SJSA1 (cell line): ENCODE measurements at regions not wholly inside any gene's neighbourhood (a gene's known extent, or its start where the extent isn't known, plus 50 kb on each side); places are given as distances from the start of the nearest gene placed in this dataset.
"Not testable (repeated sequence)": the region's sequence is repeated elsewhere in the genome, so short reads cannot be mapped to it uniquely, and the experiment has no call there.

ENCODE experiments used
- DNase-seq, 2 experiments: peaks; one replicate each; pipeline ENCODE4 v3.0.0-alpha.2; 2015 to 2020; ENCODE audit warnings: low spot score in 2 of 2, low read depth in 1 of 2
- H3K27ac ChIP-seq: fragments of 250-450 bp; sonication (Bioruptor Pico); 2 replicates; pipeline ENCODE4 v1.5.1; 2020; ENCODE audit warnings: mild to moderate bottlenecking, moderate library complexity
- H3K27me3 ChIP-seq: fragments of 250-450 bp; sonication (Bioruptor Pico); replicated peaks from 2 replicates; pipeline ENCODE4 v1.5.1; 2020; ENCODE audit warnings: mild to moderate bottlenecking, moderate library complexity
- H3K36me3 ChIP-seq: fragments of 250-450 bp; sonication (Bioruptor Pico); 2 replicates; pipeline ENCODE4 v1.5.1; 2020; ENCODE audit warnings: mild to moderate bottlenecking
- H3K4me1 ChIP-seq: fragments of 250-450 bp; sonication (Bioruptor Pico); replicated peaks from 2 replicates; pipeline ENCODE4 v1.6.1; 2021; ENCODE audit warnings: mild to moderate bottlenecking
- H3K4me3 ChIP-seq: fragments of 250-450 bp; sonication (Bioruptor Pico); 2 replicates; pipeline ENCODE4 v1.5.1; 2020; ENCODE audit warnings: mild to moderate bottlenecking
- H3K9me3 ChIP-seq: fragments of 250-450 bp; sonication (Bioruptor Pico); replicated peaks from 2 replicates; pipeline ENCODE4 v1.5.1; 2020; ENCODE audit warnings: mild to moderate bottlenecking

DNA sequence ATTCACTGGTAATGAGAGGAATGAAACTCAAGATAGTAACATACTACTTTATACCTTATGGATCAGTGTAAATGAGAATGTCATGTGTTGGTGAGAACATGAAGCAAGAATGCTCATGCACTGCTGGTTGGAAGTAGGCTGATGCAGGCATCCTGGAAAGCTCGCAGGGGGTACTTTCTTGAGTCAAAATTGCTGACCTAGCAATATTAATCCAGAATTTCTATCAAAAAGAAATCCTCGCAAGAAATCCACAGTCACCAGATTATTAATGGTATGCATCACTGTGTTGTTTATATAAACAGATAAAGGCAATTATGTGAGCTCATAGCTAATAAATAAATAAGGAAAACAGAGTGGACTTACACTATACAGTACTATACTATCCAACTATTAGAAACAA lies 713.7 kb upstream of the PKDCC start:
- Histone ChIP-seq H3K36me3 (no peaks in the 10 kb centered on the region), H3K27ac (no peak overlapping the region), H3K27me3 (no peaks in the 10 kb centered on the region), H3K4me3 (no peak overlapping the region), H3K4me1 (no peaks in the 10 kb centered on the region), H3K9me3 (no peaks in the 10 kb centered on the region)
- no peak for DNase-seq

DNA sequence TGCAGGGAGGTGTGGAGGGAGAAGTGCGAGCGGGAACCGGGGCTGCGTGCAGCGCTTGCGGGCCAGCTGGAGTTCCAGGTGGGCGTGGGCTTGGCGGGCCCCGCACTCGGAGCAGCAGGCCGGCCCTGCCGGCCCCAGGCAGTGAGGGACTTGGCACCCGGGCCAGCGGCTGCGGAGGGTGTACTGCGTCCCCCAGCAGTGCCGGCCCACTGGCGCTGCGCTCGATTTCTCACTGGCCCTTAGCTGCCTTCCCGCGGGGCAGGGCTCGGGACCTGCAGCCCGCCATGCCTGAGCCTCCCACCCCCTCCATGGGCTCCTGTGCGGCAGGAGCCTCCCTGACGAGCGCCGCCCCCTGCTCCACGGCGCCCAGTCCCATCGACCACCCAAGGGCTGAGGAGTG lies 712.2 kb upstream of the PKDCC start:
- H3K27me3 ChIP-seq, H3K36me3 ChIP-seq: not testable (repeated sequence)

DNA sequence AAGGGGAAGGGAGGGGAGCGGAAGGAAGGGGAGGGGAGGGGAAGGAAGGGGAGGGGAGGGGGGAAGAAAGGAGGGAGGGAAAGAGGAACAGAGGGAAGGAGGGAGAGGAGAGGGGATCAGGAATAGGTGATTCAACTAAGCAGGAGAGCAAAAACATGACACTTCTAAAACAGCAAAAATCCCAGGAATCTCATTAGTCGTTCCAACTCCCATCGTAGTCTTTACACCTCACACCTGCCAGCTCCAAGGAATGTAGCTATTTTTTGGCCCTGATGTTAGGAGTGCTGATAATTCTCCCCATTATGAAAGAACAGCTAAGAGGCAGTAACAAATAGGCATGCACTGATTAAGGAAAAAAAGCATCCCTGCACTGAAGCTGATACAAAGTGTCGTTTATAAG lies 709.9 kb upstream of the PKDCC start:
- DNase-seq: no peak
- H3K36me3 ChIP-seq: no peaks in the 10 kb centered on the region
- H3K27me3 ChIP-seq: no peaks in the 10 kb centered on the region
- no peak overlapping the region for H3K27ac ChIP-seq
- H3K4me3 ChIP-seq: no peak overlapping the region
- no peaks in the 10 kb centered on the region for H3K9me3 ChIP-seq
- H3K4me1 ChIP-seq: no peaks in the 10 kb centered on the region

More for the DNA sequence above, 712.2 kb upstream of the PKDCC start:
- not testable (repeated sequence) for H3K27ac ChIP-seq, DNase-seq, H3K4me1 ChIP-seq, H3K9me3 ChIP-seq, H3K4me3 ChIP-seq

DNA sequence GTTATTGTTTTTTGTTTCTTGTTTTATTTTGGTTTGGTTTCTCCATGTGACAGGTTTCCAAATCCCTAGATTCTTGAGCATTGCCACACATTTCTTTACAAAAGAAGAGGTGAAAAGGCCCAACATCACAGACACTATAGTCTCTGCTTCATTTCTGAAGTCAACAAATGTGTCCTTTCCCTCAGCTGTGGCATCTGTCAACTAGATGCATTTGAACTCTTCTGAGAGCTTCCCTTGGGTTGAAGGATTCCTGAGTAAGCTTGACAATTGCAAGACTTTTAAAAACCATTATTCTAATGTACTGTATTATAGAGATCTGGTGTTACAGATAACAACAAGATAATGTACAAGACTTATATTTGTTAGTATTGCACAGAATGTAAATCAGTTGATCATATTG lies 703.3 kb upstream of the PKDCC start:
- H3K36me3 ChIP-seq: no peaks in the 10 kb centered on the region
- no peaks in the 10 kb centered on the region for H3K9me3 ChIP-seq
- DNase-seq: no peak
- H3K4me3 ChIP-seq: no peak overlapping the region
- no peaks in the 10 kb centered on the region for H3K4me1 ChIP-seq
- no peak overlapping the region for H3K27ac ChIP-seq
- no peaks in the 10 kb centered on the region for H3K27me3 ChIP-seq

DNA sequence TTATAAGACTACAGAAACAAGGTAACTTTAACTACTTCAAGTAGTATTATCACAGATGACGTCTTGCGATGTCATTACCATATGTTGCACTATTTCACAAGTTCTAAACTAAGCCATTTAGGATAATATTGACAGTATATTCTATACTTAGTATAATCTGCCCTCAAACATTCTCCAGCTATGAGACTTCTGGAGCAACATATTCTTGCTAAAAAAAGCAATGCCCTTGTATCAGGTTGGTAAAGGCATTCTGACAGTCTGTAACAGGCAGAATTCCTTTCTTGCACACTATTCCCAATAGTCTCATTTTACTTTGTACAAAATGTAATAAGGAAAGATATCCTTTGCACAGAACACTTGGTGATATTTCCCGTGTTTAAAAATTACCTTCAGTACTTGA lies 694.8 kb upstream of the PKDCC start:
- H3K4me1 ChIP-seq: no peaks in the 10 kb centered on the region
- DNase-seq: no peak
- no peak overlapping the region for H3K27ac ChIP-seq
- no peaks in the 10 kb centered on the region for H3K9me3 ChIP-seq
- H3K27me3 ChIP-seq: peaks cover 15% of the 10 kb centered on the region
- no peak overlapping the region for H3K4me3 ChIP-seq
- no peaks in the 10 kb centered on the region for H3K36me3 ChIP-seq

DNA sequence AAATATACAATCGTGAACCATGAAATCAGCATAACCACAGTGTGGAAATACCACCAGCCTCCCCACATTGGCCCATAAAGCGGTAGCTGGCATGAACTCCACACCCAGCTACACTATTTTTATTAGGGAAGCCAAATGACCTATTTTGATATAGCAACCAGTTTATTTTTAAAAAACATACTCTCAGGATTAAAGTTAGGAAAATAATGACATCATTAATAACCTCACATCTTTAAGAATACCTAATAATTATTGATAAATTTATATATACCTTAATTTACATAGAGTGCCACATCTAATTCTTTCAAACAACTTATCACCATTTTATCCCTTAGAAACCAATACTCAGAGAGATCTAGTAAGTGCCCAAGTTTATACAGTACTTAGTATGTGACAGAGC lies 692.0 kb upstream of the PKDCC start:
- Histone ChIP-seq H3K9me3 (no peaks in the 10 kb centered on the region), H3K36me3 (no peaks in the 10 kb centered on the region), H3K27me3 (peaks cover 15% of the 10 kb centered on the region), H3K27ac (no peak overlapping the region), H3K4me3 (no peak overlapping the region), H3K4me1 (no peaks in the 10 kb centered on the region)
- DNase-seq: no peak

DNA sequence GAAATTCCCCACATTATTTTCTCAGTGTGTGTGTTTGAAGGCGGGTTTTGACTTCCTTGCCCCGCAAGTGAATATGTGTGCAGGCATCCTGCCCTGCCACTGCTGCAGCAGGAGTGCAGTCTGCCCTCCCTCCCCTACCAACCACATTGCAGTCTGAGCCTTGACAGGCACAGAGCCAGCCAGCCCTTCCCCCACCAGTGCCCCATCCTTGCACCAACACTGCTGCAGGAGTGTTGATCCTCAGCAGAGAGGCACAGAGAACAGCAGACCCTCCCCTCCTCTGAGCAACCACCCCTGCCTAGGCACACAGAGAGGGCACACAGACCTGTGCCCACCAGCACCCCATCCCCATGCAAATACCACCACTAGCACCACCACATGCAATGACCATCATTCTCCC lies 683.0 kb upstream of the PKDCC start:
- Histone ChIP-seq H3K4me1 (no peaks in the 10 kb centered on the region), H3K27ac (no peak overlapping the region), H3K36me3 (no peaks in the 10 kb centered on the region), H3K4me3 (no peak overlapping the region), H3K27me3 (no peaks in the 10 kb centered on the region), H3K9me3 (no peaks in the 10 kb centered on the region)
- DNase-seq: no peak

DNA sequence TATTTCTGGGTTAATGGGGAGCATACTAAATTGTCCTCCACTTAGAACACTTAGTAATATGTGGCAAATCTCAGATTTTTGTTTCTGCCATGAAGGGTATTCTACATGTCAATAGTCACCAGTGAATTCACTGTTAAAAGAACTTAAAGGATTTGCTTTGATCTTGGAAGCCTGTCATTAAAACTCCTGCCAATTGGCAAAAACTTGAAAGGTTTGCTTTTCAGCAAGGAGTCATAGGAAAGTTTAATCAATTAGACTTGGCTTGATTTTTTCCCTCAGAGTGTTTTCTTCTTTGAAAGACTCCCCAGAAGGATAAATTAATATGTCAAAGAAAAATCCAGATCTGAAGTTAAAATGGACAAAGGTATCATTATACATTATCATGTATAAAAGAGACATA lies 671.9 kb upstream of the PKDCC start:
- Histone ChIP-seq H3K27ac (no peak overlapping the region), H3K4me1 (no peaks in the 10 kb centered on the region), H3K9me3 (no peaks in the 10 kb centered on the region), H3K27me3 (no peaks in the 10 kb centered on the region; the same call in 1 of the 2 replicates), H3K4me3 (no peak overlapping the region), H3K36me3 (no peaks in the 10 kb centered on the region)
- no peak for DNase-seq

DNA sequence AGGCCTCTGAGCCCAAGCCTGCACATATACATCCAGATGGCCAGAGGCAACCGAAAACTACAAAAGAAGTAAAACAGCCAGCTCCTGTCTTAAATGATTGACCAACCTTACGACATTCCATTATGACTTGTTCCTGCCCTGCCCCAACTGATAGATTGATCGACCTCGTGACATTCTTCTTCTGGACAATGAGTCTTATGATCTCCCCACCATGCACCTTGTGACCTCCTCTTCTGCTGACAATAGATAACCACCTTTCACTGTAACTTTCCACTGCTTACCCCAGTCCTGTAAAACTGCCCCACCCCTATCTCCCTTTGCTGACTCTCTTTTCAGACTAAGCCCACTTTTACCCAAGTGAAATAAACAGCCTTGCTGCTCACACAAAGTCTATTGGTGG lies 670.0 kb upstream of the PKDCC start:
- H3K27ac ChIP-seq: no peak overlapping the region
- no peak overlapping the region for H3K4me3 ChIP-seq
- no peaks in the 10 kb centered on the region; the same call in 1 of the 2 replicates for H3K27me3 ChIP-seq
- no peak for DNase-seq
- no peaks in the 10 kb centered on the region for H3K4me1 ChIP-seq
- H3K9me3 ChIP-seq: no peaks in the 10 kb centered on the region
- no peaks in the 10 kb centered on the region for H3K36me3 ChIP-seq

DNA sequence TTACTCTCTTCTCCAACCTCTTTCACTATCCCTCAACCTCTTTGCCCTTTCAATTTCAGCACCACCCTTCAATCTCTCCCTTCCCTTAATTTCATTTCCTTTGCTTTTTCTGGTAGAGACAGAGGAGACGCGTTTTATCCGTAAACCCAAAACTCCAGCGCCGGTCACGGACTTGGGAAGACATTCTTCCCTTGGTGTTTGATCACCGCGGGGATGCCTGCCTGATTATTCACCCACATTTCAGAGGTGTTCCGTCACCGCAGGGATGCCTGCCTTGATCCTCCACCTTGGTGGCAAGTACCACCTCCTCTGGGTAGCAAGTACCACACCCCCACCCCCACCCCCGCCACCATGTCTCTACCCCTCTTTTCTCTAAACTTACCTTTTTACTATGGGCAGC lies 669.4 kb upstream of the PKDCC start:
- no peak overlapping the region for H3K4me3 ChIP-seq

DNA sequence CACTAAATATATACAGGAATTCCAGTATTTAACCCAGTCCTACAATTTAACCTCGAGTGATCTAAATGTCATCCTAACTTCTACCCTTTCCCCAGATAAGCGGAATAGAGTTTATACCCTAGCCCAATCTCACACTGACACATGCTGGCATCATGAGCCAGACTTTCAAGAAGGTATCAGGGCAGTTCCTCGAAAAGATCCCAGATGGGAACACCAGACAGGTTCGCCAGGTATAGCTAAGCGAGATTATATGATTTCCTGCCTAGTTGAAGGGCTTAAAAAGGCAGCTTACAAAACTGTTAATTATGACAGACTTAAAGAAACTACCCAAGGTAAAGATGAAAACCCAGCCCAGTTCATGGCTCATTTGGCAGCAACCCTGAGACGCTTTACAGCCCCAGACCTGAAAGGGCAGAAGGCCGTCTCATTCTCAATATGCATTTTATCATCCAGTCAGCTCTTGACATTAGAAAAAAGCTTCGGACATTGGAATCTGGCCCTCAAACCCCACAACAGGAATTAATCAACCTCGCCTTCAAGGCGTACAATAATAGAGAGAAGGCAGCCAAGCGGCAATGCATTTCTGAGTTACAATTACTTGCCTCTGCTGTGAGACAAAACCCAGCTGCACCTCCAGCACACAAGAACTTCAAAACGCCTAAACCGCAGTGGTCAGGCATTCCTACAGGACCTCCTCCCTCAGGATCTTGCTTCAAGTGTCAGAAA lies 668.2 kb upstream of the PKDCC start:
- no peak for DNase-seq

More for the DNA sequence above, 669.4 kb upstream of the PKDCC start:
- H3K9me3 ChIP-seq: no peaks in the 10 kb centered on the region
- no peak overlapping the region for H3K27ac ChIP-seq
- no peaks in the 10 kb centered on the region for H3K4me1 ChIP-seq
- DNase-seq: no peak
- no peaks in the 10 kb centered on the region; the same call in 1 of the 2 replicates for H3K27me3 ChIP-seq
- H3K36me3 ChIP-seq: no peaks in the 10 kb centered on the region

DNA sequence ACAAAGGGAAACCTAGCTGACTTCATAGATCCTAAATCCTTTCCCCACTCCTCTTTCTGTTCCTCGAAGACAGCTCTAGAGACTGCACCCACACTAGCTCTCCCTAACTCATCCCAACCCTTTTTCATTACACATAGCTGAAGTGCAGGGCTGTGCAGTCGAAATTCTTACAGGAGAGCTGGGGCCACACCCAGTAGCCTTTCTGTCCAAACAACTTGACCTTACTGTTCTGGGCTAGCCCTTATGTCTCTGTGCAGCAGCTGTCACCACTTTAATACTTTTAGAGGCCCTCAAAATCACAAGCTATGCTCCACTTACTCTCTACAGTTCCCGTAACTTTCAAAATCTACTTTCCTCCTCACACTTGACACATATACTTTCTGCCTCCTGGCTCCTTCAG lies 666.1 kb upstream of the PKDCC start:
- Histone ChIP-seq H3K9me3 (no peaks in the 10 kb centered on the region), H3K4me3 (no peak overlapping the region)

More for the DNA sequence above, 668.2 kb upstream of the PKDCC start:
- Histone ChIP-seq H3K36me3 (no peaks in the 10 kb centered on the region), H3K9me3 (no peaks in the 10 kb centered on the region), H3K27me3 (no peaks in the 10 kb centered on the region; the same call in 1 of the 2 replicates), H3K27ac (no peak overlapping the region), H3K4me3 (no peak overlapping the region), H3K4me1 (no peaks in the 10 kb centered on the region)

DNA sequence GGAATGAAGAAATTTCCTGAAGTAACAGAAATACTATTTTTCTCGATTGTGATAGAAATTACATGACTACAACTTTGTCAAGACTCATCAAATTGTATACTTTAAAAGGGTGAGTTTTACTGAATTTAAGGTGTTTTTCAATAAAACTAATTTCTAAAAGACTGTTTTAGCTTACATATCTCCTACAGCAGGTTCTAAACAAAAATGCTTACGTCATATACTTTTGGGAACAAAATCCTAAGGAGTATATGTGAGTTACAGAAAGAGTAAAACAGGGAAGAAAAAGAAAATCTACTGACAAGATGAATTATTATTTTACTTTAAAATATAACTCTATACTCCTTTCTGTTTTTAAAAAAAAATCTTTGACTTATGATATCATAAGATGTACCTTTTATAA lies 660.3 kb upstream of the PKDCC start:
- no peak for DNase-seq
- Histone ChIP-seq H3K9me3 (no peaks in the 10 kb centered on the region), H3K27me3 (no peaks in the 10 kb centered on the region; the same call in 1 of the 2 replicates), H3K4me1 (no peaks in the 10 kb centered on the region), H3K27ac (no peak overlapping the region), H3K4me3 (no peak overlapping the region), H3K36me3 (no peaks in the 10 kb centered on the region)

More for the DNA sequence above, 666.1 kb upstream of the PKDCC start:
- no peaks in the 10 kb centered on the region; the same call in 1 of the 2 replicates for H3K27me3 ChIP-seq
- no peaks in the 10 kb centered on the region for H3K4me1 ChIP-seq
- H3K27ac ChIP-seq: no peak overlapping the region
- H3K36me3 ChIP-seq: no peaks in the 10 kb centered on the region
- DNase-seq: no peak

DNA sequence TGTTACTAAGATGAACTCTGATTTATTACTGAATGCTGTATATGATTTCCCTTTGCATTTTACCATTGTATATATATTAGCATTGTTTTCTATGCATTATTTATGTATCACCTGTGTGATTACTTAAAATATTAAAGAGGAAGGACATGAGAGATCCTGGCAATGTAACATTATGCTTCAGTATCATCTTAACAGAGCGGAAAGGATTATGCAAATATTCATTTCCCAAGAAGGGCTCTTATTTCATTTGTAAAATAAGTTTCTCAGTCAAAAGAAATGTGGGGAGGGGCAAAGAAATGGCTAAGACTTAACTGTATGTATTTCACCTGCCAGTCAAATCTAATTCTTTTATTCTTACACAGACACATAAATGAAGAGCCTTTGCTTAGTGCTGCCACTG lies 654.2 kb upstream of the PKDCC start:
- Histone ChIP-seq H3K27ac (no peak overlapping the region), H3K27me3 (no peaks in the 10 kb centered on the region; the same call in 1 of the 2 replicates), H3K9me3 (no peaks in the 10 kb centered on the region), H3K36me3 (no peaks in the 10 kb centered on the region), H3K4me3 (no peak overlapping the region), H3K4me1 (no peaks in the 10 kb centered on the region)
- DNase-seq: no peak

DNA sequence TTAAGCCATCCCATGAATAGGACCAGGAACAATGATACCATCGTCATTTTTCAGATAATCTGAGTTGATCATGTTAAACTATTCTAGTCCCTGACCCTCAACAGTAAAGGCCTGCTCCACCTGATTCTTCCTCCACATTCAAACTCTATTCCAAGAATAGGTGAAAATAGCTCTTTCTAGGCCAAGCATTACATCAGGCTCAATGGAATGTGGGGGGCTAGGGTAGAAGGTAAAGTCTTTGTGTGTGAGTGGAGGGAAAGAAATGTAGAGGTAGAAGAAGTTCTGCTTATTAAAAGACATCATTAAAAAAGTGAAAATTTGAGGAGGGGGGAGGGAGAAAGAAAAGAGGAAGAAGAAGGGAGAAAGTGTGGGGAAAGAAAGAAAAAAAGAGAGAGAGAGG lies 653.3 kb upstream of the PKDCC start:
- DNase-seq: no peak
- Histone ChIP-seq H3K27me3 (no peaks in the 10 kb centered on the region; the same call in 1 of the 2 replicates), H3K36me3 (no peaks in the 10 kb centered on the region), H3K4me3 (no peak overlapping the region), H3K9me3 (no peaks in the 10 kb centered on the region), H3K27ac (no peak overlapping the region), H3K4me1 (no peaks in the 10 kb centered on the region)
